ENCODE measurements at regions not wholly inside any gene's neighbourhood (a gene's known extent, or its start where the extent isn't known, plus 50 kb on each side); places are given as distances from the start of the nearest gene placed in this dataset.

DNA sequence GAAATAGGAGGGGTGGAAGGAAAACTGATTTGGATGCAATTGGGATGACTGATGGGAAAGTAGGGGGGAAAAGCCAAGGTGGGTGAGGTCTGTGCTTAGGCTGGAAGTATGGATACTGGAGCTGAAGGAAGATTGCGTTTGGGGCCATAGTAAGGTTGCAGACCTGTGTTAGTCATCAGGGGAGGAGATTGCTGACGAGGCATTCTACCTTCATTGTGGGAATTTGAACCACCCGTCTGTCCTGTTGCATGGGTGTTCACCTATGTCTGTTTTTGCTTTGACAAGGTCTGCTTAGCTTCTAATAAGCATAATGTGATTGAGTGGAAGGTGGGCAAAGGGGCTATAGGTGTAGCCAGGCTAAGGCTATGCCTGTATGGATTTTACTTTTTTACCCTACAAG lies 323.8 kb downstream of the BLID start:
- TF ChIP-seq EZH2 (IDR thresholded peaks at IDR 0.05; ENCODE audit: borderline replicate concordance, insufficient read depth, low read depth, low read length, poor library complexity, severe bottlenecking): no peak
- TF ChIP-seq, protein P1, sequence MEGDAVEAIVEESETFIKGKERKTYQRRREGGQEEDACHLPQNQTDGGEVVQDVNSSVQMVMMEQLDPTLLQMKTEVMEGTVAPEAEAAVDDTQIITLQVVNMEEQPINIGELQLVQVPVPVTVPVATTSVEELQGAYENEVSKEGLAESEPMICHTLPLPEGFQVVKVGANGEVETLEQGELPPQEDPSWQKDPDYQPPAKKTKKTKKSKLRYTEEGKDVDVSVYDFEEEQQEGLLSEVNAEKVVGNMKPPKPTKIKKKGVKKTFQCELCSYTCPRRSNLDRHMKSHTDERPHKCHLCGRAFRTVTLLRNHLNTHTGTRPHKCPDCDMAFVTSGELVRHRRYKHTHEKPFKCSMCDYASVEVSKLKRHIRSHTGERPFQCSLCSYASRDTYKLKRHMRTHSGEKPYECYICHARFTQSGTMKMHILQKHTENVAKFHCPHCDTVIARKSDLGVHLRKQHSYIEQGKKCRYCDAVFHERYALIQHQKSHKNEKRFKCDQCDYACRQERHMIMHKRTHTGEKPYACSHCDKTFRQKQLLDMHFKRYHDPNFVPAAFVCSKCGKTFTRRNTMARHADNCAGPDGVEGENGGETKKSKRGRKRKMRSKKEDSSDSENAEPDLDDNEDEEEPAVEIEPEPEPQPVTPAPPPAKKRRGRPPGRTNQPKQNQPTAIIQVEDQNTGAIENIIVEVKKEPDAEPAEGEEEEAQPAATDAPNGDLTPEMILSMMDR (IDR thresholded peaks at IDR 0.05): no peak
- Histone ChIP-seq H3K36me3 (replicated peaks in 1 of 2; ENCODE audit: control extremely low read depth in 1 of 2, control insufficient read depth in 1 of 2, extremely low read depth in 1 of 2, insufficient read depth in 2 of 2, low read length in 1 of 2) (no peaks in the 10 kb centered on the region), H3K4me3 (ENCODE audit: control extremely low read depth in 1 of 5, extremely low read depth in 1 of 5, insufficient read depth in 1 of 5, low read depth in 2 of 5, low read length in 4 of 5) (no peak overlapping the region), H3K9me3 (ENCODE audit: control extremely low read depth in 1 of 3, control insufficient read depth in 2 of 3, insufficient read depth in 1 of 3, low read length in 2 of 3) (peaks cover 0 to 8% (median 0%) of the 10 kb centered on the region in 3 donors), H3K4me1 (ENCODE audit: control insufficient read depth in 2 of 2, insufficient read depth in 2 of 2, low read length in 2 of 2) (no peaks in the 10 kb centered on the region), H3K4me2 (replicated peaks; ENCODE audit: low read depth, low read length, poor library complexity, severe bottlenecking) (no peak overlapping the region), H3K27me3 (replicated peaks in 1 of 4; ENCODE audit: control extremely low read depth in 1 of 4, control insufficient read depth in 3 of 4, insufficient read depth in 4 of 4, low read length in 3 of 4) (peaks cover 0 to 3% (median 0%) of the 10 kb centered on the region in 4 experiments), H3K79me2 (ENCODE audit: control insufficient read depth, insufficient read depth, low read length) (no peaks in the 10 kb centered on the region), H2AFZ (ENCODE audit: insufficient read depth, low read depth, low read length, poor library complexity, severe bottlenecking) (no peak overlapping the region), H3K27ac (ENCODE audit: low read length in 2 of 2) (no peak overlapping the region), H4K20me1 (ENCODE audit: control insufficient read depth, insufficient read depth, low read length, poor library complexity, severe bottlenecking) (no peaks in the 10 kb centered on the region), H3K9ac (ENCODE audit: low read length) (no peak overlapping the region)
- DNase-seq: no peak
- Mint-ChIP-seq H3K27ac (no peak overlapping the region), H3K4me1 (no peaks in the 10 kb centered on the region), H3K27me3 (peaks cover 25% of the 10 kb centered on the region), H3K9me3 (ENCODE audit: insufficient read depth) (no peaks in the 10 kb centered on the region), H3K4me3 (no peak overlapping the region)
- intact Hi-C loops (cut with micrococcal nuclease): no loop called here
- ATAC-seq (ENCODE audit: low read depth): no peak
- WGBS (ENCODE audit: insufficient coverage): 88% methylated on average over 3 of the region's 3 CpGs
- CTCF ChIA-PET: no interaction called here
- POLR2A ChIA-PET: no interaction called here

DNA sequence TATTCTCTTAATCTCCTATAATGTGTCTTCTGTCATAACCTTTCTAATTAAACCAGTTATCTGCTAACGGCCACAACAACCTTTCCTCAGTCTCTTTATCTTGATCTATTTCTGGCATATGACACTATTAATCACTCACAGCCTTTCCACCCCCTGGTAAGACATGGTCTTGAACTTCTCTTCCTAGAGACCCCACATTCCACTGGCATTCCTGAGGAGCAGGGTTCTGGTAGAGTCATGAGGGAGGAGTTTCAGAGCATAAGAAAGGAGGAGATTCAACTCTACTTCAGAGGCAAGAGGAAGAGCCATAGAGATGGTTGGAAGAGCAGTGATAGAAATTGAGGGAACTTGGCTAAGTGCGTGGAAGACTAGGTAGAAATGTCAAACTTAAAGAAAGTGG lies 325.6 kb downstream of the BLID start:
- Histone ChIP-seq H3K4me3 (ENCODE audit: control extremely low read depth in 1 of 5, extremely low read depth in 1 of 5, insufficient read depth in 1 of 5, low read depth in 2 of 5, low read length in 4 of 5) (no peak overlapping the region), H3K4me2 (replicated peaks; ENCODE audit: low read depth, low read length, poor library complexity, severe bottlenecking) (no peak overlapping the region), H3K9ac (ENCODE audit: low read length) (no peak overlapping the region), H3K4me1 (ENCODE audit: control insufficient read depth in 2 of 2, insufficient read depth in 2 of 2, low read length in 2 of 2) (no peaks in the 10 kb centered on the region), H2AFZ (ENCODE audit: insufficient read depth, low read depth, low read length, poor library complexity, severe bottlenecking) (no peak overlapping the region), H3K36me3 (replicated peaks in 1 of 2; ENCODE audit: control extremely low read depth in 1 of 2, control insufficient read depth in 1 of 2, extremely low read depth in 1 of 2, insufficient read depth in 2 of 2, low read length in 1 of 2) (no peaks in the 10 kb centered on the region), H4K20me1 (ENCODE audit: control insufficient read depth, insufficient read depth, low read length, poor library complexity, severe bottlenecking) (no peaks in the 10 kb centered on the region), H3K9me3 (ENCODE audit: control extremely low read depth in 1 of 3, control insufficient read depth in 2 of 3, insufficient read depth in 1 of 3, low read length in 2 of 3) (peaks cover 0 to 13% (median 1%) of the 10 kb centered on the region in 3 donors), H3K27ac (ENCODE audit: low read length in 2 of 2) (no peak overlapping the region), H3K27me3 (replicated peaks in 1 of 4; ENCODE audit: control extremely low read depth in 1 of 4, control insufficient read depth in 3 of 4, insufficient read depth in 4 of 4, low read length in 3 of 4) (peaks cover 0 to 3% (median 0%) of the 10 kb centered on the region in 4 experiments), H3K79me2 (ENCODE audit: control insufficient read depth, insufficient read depth, low read length) (no peaks in the 10 kb centered on the region)
- Mint-ChIP-seq H3K9me3 (ENCODE audit: insufficient read depth) (no peaks in the 10 kb centered on the region), H3K4me3 (no peak overlapping the region), H3K4me1 (no peaks in the 10 kb centered on the region), H3K27me3 (peaks cover 25% of the 10 kb centered on the region), H3K27ac (no peak overlapping the region)
- intact Hi-C loops (cut with micrococcal nuclease): no loop called here
- CTCF ChIA-PET: no interaction called here
- no peak for TF ChIP-seq EZH2 (IDR thresholded peaks at IDR 0.05; ENCODE audit: borderline replicate concordance, insufficient read depth, low read depth, low read length, poor library complexity, severe bottlenecking)
- TF ChIP-seq, protein P1 (IDR thresholded peaks at IDR 0.05): no peak
- no peak for DNase-seq
- WGBS (ENCODE audit: insufficient coverage): 80% methylated on average over 2 of the region's 2 CpGs
- POLR2A ChIA-PET: no interaction called here
- ATAC-seq (ENCODE audit: low read depth): no peak
